AG04449 (cell line): ENCODE measurements at regions not wholly inside any gene's neighbourhood (a gene's known extent, or its start where the extent isn't known, plus 50 kb on each side); places are given as distances from the start of the nearest gene placed in this dataset.

ENCODE experiments used
- CTCF ChIA-PET: fragments of 350-600 bp; formaldehyde crosslinking; extraction: SDS; loops from one replicate; lab custom pipeline; 2021; ENCODE audit warnings: antibody characterized with exemption; lab: Yijun Ruan, JAX
- POLR2A ChIA-PET: fragments of 400-600, 350-600 bp; formaldehyde crosslinking; extraction: SDS; loops from one replicate; lab custom pipeline; 2020; ENCODE audit warnings: antibody characterized with exemption, inconsistent platforms; lab: Yijun Ruan, JAX
- DNase-seq: peaks from one replicate; pipeline ENCODE4 v3.0.0-alpha.2; 2010; ENCODE audit warnings: low read depth, low spot score
- H3K4me3 ChIP-seq: 2 replicates; pipeline ENCODE4 v1.5.1; 2011; ENCODE audit warnings: low read depth, mild to moderate bottlenecking, control low read depth, low read length
- CTCF ChIP-seq: IDR thresholded peaks from one replicate; pipeline ENCODE4 v1.5.1; 2011; ENCODE audit warnings: mild to moderate bottlenecking, moderate library complexity, low read length, control low read depth, inconsistent platforms; ENCODE audit not compliant: insufficient read depth; ENCODE audit errors: missing control alignments

- ChIA-PET CTCF (interaction anchor here (1.3 kb wide), 1 partner anchor 106 kb away, joined by 4 read pairs; no protein-coding TSS in a partner anchor), POLR2A (no interaction called here)
- DNase-seq = no peak
- no peak overlapping the region for H3K4me3 ChIP-seq
- no peak for TF ChIP-seq CTCF
Observed at GRCh38 chr3:150333477-150333876, 74.6 kb upstream of the TSC22D2 start.

- ChIA-PET CTCF (interaction anchor here (1.3 to 2.3 kb wide), 2 partner anchors 10 to 104 kb away, joined by 4 to 6 read pairs; no protein-coding TSS in a partner anchor), POLR2A (no interaction called here)
- no peak for DNase-seq
- no peak overlapping the region for H3K4me3 ChIP-seq
- TF ChIP-seq CTCF = no peak
Observed at GRCh38 chr3:150331978-150332568, 76.0 kb upstream of the TSC22D2 start.

- no peak for TF ChIP-seq CTCF
- ChIA-PET POLR2A (no interaction called here), CTCF (interaction anchor here (2.3 kb wide), 1 partner anchor 9 kb away, joined by 6 read pairs; no protein-coding TSS in a partner anchor)
- DNase-seq = no peak
- no peak overlapping the region for H3K4me3 ChIP-seq
Observed at GRCh38 chr3:150330872-150331271, 77.2 kb upstream of the TSC22D2 start.

GRCh38 chr3:150330174-150330573 is 77.9 kb upstream of the TSC22D2 start:
- no peak for DNase-seq
- no peak overlapping the region for H3K4me3 ChIP-seq
- ChIA-PET CTCF (interaction anchor here (1.8 to 2.3 kb wide), 2 partner anchors 9 to 15 kb away, joined by 5 to 6 read pairs; no protein-coding TSS in a partner anchor), POLR2A (no interaction called here)
- TF ChIP-seq CTCF = no peak

GRCh38 chr3:150329408-150329807 is 78.7 kb upstream of the TSC22D2 start:
- H3K4me3 ChIP-seq = no peak overlapping the region
- POLR2A ChIA-PET = no interaction called here
- no peak for DNase-seq
- CTCF ChIA-PET = interaction anchor here (1.8 kb wide), 1 partner anchor 14 kb away, joined by 5 read pairs; no protein-coding TSS in a partner anchor
- no peak for TF ChIP-seq CTCF

- TF ChIP-seq CTCF = no peak
- H3K4me3 ChIP-seq = no peak overlapping the region
- no peak for DNase-seq
- CTCF ChIA-PET = interaction anchor here (0.9 to 1.8 kb wide), 2 partner anchors 9 to 14 kb away, joined by 3 to 5 read pairs; no protein-coding TSS in a partner anchor
- POLR2A ChIA-PET = no interaction called here
Observed at GRCh38 chr3:150328654-150329040, 79.5 kb upstream of the TSC22D2 start.
